Activated CD8-positive, alpha-beta memory T cell treated with anti-CD3 and anti-CD28 coated beads for 48 hours (primary cell): ENCODE measurements at regions not wholly inside any gene's neighbourhood (a gene's known extent, or its start where the extent isn't known, plus 50 kb on each side); places are given as distances from the start of the nearest gene placed in this dataset.
"Not testable (repeated sequence)": the region's sequence is repeated elsewhere in the genome, so short reads cannot be mapped to it uniquely, and the experiment has no call there.

Experiments
- DNase-seq, 3 experiments: peaks; one replicate each; pipeline ENCODE4 v3.0.0-alpha.2; 2020; ENCODE audit warnings: low read depth in 2 of 3, low spot score in 2 of 3

DNA sequence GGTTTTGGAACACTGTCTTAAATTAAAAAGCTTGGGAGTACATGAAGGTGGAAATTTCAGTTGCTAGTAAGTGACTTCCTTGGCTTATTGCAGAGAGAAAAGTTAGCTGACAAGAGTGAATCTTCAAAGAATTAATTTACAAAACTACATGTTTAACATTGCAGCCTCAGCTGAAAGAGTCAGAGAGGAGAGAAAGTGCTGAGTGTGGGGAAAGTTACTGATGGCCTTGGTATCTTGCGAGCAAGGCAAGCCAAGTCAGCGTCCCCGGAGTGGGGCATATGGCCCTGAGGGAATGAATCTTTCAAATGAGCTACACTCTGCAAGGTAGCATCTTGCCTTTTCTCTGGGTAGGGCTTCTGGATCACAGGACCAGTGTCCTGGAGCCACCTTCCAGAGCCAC is 131.3 kb downstream of the LPIN1 start:
- DNase-seq, result no peak

DNA sequence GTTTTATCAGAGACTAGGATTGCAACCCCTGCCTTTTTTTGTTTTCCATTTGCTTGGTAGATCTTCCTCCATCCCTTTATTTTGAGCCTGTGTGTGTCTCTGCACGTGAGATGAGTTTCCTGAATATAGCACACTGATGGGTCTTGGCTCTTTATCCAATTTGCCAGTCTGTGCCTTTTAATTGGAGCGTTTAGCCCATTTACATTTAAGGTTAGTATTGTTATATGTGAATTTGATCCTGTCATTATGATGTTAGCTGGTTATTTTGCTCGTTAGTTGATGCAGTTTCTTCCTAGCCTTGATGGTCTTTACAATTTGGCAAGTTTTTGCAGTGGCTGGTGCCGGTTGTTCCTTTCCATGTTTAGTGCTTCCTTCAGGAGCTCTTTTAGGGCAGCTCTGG is 138.8 kb downstream of the LPIN1 start:
- not testable (repeated sequence) for DNase-seq

DNA sequence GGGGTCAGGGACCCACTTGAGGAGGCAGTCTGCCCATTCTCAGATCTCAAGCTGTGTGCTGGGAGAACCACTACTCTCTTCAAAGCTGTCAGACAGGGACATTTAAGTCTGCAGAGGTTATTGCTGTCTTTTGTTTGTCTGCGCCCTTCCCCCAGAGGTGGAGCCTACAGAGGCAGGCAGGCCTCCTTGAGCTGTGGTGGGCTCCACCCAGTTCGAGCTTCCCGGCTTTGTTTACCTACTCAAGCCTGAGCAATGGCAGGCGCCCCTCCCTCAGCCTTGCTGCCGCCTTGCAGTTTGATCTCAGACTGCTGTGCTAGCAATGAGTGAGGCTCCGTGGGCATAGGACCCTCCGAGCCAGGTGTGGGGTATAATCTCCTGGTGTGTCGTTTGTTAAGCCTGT is 140.5 kb downstream of the LPIN1 start:
- not testable (repeated sequence) for DNase-seq

DNA sequence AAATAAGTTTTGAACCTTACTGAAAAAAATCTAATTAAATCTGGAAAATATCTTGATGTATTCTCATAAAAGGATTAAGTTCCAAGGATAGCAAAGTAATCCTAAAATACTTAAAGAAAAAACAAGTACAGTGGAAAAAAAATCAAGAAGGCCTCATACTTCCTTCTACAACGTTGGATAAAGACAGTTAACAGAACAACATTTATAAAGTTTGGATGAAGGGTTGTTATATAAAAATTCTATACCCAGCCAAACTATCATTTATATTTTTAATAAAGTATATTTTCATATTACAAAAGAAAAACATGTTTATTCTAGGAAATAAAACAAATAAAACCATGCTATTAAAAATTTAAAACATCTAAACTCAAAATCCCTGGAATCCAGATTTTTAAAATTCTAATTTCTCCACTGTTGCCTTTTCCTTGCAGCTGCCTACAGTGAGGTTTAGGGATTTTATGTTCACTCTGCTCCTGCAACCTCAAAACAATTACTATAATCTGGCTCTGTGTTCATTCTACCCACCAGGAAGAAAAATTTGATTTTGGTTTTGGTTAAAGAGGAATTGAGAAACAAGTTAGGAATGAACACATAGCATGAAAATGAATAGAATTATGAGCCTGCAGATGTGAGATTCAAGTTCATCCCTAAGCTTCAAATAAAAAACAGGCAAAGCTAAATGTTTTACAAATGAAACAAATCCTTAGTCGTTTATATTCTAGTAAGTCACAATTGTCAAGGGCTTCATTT is 142.8 kb downstream of the LPIN1 start:
- DNase-seq, result no peak

DNA sequence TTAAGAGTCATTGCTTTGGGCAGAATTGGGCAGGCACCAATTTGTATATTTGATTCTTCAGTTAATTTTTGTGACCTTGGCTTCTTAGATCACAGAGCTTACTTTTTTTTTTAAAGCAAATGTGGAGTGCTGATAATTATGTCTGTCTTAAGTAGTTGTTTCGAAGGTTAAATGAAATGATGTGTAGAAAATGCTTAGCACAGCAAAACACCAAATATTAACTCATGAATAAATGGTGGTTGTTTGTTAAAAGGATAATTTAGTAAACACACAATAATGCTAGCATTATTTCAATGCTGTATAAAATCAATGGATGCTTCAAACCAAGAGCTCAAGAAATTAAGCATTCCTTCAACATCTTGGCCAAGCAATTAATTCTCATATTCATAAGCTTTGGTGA is 143.4 kb downstream of the LPIN1 start:
- no peak for DNase-seq

DNA sequence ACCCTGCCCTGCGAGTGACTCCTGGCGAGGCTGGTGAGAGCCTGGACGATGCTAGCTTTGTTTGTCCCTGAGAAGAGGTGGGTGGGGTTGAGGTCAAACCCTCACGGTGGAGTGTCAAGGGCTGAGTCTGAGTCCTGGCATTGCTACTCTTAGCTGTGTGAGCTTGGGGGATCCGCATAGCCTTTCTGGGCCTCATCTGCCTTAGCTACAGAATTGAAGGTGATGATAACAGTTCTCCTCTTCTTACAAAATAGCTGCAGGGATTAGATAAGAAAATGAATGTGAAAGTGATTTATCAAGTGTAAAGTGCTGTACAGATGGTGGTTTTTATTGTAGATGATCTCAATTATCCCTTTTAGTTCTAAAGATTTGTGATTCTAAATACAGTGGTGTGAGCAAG is 144.6 kb downstream of the LPIN1 start:
- DNase-seq, result no peak

DNA sequence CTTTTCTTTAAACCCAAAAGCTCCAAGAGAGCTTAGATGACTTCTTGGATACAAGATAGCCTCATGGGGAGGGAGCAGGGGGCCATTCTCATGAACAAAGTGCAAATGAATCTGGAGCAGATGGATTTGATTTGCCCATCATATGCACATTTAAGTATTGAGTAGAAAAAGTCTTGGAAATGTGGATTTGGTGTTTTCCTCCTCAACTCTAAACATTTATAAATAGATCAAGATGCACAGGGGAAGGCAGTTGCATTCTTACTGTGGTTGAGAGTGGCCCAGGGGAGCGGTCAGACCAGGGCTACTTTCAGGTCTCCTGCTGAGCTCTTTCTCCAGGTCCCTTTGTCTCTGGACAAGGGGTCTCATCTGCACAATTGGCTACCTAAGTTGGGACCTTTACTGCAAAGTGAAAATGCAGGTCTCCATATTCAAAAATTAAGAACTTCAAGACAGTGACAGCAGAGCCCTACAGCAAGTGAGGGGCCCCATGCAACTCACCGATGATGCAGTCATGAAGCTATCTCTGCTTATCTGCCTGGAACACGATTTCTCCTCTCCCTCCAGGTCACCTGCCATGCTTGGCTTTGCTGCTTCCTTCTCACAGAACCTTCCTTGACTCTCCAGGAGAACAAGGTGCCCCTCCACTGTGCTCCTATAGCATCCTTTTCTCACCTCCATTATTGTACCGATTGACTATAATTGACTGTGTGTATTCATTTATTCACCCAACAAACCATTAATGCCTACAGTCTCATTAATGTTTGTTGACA is 145.4 kb downstream of the LPIN1 start:
- DNase-seq, result no peak

DNA sequence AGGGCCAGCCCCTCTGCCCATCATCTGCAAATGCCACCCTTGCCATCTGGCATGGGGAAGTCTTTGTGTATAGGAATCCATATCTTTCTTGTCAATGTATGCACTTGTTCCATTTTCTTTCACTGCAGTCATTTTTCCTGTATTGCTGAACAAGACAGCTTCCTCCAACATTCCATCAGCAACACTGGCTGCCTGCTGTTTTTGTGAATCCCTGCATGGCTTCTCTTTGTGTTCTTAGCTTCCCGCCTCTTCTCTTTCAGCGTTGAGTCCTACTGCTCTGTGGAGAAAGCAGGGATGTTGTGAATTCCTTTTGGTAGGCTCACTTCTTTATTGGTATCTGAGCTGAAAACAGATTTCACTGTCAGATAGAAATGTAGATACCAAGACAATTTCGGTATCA is 150.0 kb downstream of the LPIN1 start:
- no peak for DNase-seq

DNA sequence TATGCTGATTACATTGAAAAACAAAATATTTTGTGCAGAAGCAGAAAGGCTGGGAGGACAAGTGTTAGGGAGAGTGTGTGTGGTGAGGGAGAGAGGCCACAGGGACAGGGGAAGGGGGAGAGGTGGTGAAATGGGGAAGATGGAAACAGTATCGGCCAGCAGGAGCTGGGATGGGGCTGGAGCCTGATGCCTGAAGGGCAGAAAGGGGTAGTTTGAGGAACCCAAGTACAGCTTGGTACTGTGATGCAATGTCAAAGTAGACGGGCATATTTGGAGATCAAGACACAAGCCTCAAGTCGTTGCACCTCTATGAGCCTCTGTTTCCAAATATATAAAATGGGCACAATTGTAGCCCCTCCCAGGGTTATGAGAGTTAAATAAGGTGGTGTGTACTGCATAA is 152.1 kb downstream of the LPIN1 start:
- no peak for DNase-seq

DNA sequence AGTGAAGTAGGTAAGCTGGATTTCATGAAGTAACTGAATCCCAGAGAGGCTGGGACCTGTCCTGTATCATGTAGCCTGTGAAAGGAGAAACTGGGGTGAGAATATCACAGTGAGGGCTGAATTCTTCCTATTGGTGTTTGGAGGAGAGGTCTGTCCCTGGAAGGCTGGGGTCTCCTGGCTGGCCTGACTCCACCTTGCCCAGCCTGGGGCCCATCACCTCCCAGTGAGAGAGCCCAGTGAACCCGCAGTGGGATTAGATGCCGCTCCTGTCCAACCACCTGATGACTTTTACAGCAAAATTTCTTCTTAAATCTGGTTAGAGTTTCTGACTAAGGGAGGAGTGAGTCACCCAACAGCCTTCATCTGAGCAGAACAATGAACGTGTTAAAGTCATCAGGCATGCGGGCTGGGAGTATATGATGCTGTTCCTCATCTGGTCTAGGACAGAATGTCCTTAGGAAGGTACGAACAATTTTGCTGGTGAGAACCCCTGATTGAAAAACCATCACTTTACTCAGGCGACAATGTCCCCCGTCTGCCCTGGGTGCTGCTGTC is 152.9 kb downstream of the LPIN1 start:
- DNase-seq, result no peak

DNA sequence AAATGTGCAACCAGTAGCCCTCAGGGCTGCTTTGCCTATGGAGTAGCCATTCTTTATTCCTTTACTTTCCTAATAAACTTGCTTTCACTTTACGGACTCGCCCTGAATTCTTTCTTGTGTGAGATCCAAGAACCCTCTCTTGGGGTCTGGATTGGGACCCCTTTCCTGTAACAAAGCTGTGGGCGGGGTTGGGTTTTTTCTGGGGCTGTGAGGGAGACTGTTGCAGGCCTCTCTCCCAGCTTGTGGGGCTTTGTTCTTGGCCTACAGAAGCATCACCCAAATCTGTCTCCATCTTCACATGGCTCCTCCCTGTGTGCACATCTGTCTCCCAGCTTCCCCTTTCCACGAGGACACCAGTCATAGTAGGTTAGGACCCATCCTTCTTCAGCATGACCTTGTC is 154.5 kb downstream of the LPIN1 start:
- not testable (repeated sequence) for DNase-seq

DNA sequence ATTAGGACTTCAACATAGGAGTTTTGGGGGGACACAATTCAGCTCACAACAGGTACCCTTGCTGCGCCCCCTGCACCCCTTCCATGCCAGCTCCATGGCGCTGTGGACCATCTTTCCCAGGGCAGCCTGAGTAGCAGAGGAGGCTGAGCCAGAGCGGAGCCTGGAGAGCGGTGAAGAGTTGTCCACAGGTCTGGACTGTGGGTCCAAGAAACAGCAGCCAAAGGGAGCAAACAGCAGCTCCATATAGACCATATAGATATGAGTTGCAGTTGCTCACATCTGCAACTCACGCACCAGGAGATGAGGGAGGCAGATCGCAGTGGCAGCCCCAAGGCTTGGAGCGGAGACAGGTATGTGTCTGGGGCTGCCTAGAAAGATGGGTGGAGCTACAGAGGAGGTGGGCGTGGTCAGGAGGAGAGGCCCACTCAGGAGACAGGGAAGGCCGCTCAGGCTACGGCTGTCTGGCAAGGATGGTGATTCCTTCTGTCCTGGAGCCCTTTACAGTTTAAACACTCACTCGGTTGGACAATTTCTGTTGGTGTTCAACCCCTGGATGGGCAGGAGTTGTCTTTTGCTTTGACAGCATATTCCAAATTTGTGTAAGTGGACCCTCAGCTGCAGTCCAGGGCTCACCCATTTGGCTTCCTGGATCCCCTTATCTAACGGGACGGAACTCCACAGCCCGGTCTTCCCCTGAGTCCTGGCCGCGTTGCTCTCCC is 155.1 kb downstream of the LPIN1 start:
- no peak for DNase-seq

DNA sequence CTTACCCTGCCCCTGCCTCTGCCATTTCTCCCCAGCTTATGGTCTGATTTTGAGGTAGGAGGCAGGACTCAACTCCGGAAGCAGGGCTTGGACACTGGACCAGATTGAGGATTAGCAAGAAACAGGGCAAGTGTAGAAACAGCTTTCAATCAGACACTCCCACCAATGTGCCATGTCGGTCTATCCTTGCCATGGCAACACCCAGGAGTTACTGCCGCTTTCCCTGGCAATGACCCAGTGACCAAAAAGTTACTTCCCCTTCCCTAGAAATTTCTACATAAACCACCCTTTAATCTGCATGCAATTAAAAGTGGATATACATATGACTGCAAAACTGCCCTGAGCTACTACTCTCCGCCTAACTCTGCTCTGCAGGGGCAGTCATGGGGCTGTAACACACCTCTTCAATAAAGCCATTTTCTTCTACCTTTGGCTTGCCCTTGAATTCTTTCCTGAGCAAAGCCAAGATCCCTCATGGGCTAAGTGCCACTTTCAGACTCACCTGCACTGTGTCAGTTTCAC is 156.7 kb downstream of the LPIN1 start:
- no peak for DNase-seq

DNA sequence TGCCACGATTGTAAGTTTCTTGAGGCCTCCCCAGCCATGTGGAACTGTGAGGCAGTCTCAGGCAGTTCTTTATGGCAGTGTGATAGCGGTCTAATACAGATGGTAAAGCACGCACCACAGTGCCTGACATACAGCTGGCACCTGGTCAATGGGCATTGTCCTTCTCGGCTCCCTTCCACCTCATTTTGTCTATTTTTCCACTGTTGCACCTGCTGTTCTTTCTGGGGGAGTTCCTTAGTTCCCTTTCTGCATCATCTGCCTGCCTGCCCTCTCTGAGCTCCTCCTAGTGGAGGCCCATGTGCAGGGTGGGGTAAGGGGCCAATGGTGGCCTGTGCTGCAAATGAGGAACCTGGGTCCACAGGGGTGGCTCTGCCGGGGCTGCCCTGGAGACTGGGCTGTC is 157.6 kb downstream of the LPIN1 start:
- no peak for DNase-seq

DNA sequence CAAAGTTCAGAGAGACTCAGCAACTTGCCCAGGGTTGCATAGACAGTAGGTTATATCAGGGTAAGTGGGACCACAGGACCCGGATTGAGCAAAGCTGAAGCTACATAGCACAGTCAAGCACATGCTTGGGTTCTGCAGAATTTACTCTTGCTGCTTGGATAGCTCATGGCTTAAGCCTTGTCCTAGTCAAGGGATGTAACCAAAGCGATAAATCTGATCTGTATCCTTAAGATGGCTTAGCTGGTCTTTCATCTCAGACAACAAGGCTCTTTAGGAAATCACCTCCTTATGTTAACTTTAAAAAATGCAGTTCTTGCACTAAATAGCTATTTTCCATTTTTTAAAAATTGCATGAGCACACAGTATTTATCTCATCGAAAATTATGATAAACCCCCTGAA is 158.5 kb downstream of the LPIN1 start:
- DNase-seq, result no peak

DNA sequence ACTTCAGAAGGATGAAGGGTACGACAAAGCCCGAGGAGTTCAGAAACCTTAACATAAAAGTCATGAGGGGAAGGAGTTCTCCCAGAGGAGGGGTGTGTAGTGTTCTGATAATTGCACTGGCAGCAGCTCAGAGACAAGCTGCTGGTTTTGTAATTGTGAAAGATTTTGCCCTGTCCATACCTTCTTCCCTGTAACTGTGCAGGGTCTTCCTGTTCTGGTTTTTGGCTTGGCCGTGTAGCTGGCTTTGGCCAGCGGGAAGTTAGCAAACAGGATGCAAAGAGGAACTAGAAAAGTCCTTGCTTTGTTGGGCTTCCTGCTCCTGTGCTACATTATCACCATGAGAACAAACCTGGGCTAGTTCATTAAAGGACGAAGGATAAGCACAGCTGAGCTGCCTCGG is 160.8 kb downstream of the LPIN1 start:
- DNase-seq, result no peak

DNA sequence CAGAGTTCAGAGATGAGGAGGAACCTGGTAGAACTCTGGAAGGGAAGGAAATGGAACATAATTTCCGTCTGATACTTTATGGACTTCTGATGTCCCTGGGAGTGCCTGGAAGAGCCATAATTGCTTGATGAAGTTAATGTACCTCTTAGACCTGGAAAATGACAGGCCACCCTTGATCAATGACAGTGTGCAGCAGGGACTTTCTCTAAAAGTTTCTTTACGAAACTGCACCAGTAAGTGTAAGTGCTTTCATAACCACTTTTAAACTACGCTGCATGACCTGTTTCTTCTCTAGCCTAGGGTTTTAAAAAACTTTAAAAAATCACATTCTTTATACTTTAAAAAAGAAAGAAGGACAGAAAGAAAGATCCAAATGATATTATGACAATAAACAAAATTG is 164.5 kb downstream of the LPIN1 start:
- DNase-seq, result no peak

DNA sequence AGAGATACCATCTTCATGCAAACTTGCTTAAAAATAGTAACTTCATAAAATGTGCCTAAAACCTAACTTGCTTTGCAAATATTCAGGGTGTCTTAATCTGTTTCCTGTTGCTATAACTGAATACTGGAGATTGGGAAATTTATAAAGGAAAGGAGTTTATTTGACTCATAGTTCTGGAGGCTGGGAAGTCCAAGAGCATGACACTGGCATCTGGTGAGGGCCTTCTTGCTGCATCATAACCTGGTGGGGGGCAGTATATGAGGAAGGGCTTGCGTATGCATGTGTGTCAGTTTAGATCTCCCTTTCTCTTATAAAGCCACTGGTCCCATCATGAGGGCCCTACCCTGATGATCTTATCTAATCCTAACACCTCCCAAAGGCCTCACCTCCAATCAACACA is 166.5 kb downstream of the LPIN1 start:
- no peak for DNase-seq

DNA sequence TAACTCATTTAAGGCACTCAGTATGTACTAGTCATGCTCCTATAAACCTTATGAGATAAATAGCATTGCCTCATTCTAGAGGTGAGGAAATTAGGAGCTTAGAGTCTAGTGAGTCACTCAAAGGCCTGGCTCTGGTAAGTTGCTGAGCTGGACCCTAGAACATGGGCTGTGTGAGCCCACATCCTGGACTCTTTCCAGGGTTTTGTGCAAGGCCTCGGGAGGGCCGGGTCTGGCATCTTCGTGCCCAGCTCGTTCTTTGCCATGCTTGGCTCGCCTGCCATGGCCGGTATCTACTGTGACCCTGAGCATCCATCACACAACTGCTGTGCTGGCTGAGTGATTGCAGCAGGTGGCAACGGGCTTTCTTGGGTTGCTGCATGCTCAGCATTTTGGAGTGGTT is 168.0 kb downstream of the LPIN1 start:
- no peak for DNase-seq

DNA sequence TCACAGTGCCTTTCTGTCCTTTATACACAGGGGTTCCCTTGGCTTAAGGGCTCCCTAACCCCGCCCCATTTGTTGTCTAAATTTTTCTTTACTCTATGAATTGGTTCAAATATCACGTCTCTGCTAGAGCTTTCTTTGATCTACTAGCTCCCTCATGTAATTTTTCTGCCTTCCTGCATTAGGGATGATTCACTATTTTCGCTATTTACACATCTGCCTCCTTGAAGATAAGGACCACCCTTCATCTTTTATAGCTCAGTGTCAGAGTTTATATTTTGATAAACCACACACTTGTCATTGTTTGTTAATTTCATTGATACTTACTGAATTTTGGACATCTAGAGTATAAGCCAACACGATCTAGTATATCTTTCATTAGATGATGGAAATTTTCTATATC is 169.2 kb downstream of the LPIN1 start:
- no peak for DNase-seq

DNA sequence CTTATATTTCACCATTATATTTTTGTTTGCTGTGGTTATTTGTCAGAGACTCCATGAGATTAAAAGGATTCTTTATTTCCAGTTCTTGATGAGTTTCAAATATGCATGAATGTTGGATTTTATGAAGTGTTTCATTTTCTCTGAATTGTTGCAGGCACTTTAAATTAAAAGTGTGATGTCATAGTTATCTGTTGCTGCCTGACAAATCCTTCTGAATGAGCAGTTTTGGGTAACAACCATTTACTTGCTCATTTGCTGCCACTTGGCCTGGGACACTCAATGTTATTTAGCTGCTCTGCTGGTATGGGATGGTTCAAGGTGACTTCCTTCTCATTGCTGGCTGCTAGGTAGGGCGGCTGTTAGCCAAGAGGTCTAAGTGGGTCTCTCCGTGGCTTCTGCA is 173.5 kb downstream of the LPIN1 start:
- DNase-seq, result no peak
